HL-60 (cell line): ENCODE measurements at regions not wholly inside any gene's neighbourhood (a gene's known extent, or its start where the extent isn't known, plus 50 kb on each side); places are given as distances from the start of the nearest gene placed in this dataset.

Experiments
- DNase-seq, 2 experiments: peaks; one replicate each; pipeline ENCODE4 v3.0.0-alpha.2; 2010 to 2020; ENCODE audit warnings: low read depth in 1 of 2, low spot score in 1 of 2
- H3K27ac ChIP-seq: fragments of 250-450 bp; sonication (Bioruptor Pico); replicated peaks from 2 replicates; pipeline ENCODE4 v1.5.1; 2020; ENCODE audit warnings: mild to moderate bottlenecking, moderate library complexity
- H3K27me3 ChIP-seq: fragments of 250-450 bp; sonication (Bioruptor Pico); 2 replicates; pipeline ENCODE4 v1.5.1; 2021; ENCODE audit warnings: mild to moderate bottlenecking, moderate library complexity; ENCODE audit not compliant: insufficient read depth, poor library complexity, severe bottlenecking
- H3K4me3 ChIP-seq: replicated peaks from 2 replicates; pipeline ENCODE4 v1.5.1; 2011; ENCODE audit warnings: mild to moderate bottlenecking, control low read depth, low read length; ENCODE audit not compliant: insufficient read depth
- GABPA ChIP-seq: IDR thresholded peaks from 2 replicates; pipeline ENCODE4 v1.6.1; 2012; ENCODE audit warnings: low read depth
- POLR2AphosphoS5 ChIP-seq: IDR thresholded peaks from 2 replicates; pipeline ENCODE4 v1.6.1; 2012; ENCODE audit warnings: low read depth
- SPI1 ChIP-seq: IDR thresholded peaks from 2 replicates; pipeline ENCODE4 v1.6.1; 2012; ENCODE audit warnings: low read depth, mild to moderate bottlenecking, borderline replicate concordance
- TF ChIP-seq, protein P1 (sequence below): IDR thresholded peaks from one replicate; pipeline ENCODE4 v1.5.1; 2011; ENCODE audit warnings: low read length, control low read depth, inconsistent platforms; ENCODE audit not compliant: insufficient read depth
- TF ChIP-seq, protein P2 (sequence below): IDR thresholded peaks from 2 replicates; pipeline ENCODE4 v1.6.1; 2012; ENCODE audit warnings: low read depth; ENCODE audit not compliant: insufficient replicate concordance

DNA sequence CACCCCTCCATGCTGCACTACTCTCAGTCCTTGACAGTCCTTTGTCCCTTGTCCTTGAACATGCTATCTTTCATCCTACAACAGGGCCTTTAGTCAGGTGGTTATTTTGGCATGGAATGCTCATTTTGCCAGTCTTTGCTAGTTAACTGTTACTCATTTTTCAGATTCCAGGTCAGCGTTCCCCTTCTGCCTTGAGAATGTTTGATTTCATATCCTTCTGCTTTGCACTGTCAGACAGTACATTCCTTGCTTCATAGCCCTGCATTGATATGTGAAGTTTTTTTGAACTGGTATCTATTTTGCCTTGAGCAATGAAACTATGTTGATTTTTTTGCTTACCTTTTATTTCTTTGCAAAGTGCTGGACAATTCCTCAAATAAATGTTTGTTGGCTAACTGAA lies 638.2 kb upstream of the SEMA6A start:
- Histone ChIP-seq H3K27ac (no peak overlapping the region), H3K27me3 (no peaks in the 10 kb centered on the region), H3K4me3 (no peak overlapping the region)
- TF ChIP-seq GABPA (no peak), SPI1 (no peak), POLR2AphosphoS5 (no peak)
- TF ChIP-seq, protein P1, sequence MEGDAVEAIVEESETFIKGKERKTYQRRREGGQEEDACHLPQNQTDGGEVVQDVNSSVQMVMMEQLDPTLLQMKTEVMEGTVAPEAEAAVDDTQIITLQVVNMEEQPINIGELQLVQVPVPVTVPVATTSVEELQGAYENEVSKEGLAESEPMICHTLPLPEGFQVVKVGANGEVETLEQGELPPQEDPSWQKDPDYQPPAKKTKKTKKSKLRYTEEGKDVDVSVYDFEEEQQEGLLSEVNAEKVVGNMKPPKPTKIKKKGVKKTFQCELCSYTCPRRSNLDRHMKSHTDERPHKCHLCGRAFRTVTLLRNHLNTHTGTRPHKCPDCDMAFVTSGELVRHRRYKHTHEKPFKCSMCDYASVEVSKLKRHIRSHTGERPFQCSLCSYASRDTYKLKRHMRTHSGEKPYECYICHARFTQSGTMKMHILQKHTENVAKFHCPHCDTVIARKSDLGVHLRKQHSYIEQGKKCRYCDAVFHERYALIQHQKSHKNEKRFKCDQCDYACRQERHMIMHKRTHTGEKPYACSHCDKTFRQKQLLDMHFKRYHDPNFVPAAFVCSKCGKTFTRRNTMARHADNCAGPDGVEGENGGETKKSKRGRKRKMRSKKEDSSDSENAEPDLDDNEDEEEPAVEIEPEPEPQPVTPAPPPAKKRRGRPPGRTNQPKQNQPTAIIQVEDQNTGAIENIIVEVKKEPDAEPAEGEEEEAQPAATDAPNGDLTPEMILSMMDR, result no peak
- TF ChIP-seq, protein P2, sequence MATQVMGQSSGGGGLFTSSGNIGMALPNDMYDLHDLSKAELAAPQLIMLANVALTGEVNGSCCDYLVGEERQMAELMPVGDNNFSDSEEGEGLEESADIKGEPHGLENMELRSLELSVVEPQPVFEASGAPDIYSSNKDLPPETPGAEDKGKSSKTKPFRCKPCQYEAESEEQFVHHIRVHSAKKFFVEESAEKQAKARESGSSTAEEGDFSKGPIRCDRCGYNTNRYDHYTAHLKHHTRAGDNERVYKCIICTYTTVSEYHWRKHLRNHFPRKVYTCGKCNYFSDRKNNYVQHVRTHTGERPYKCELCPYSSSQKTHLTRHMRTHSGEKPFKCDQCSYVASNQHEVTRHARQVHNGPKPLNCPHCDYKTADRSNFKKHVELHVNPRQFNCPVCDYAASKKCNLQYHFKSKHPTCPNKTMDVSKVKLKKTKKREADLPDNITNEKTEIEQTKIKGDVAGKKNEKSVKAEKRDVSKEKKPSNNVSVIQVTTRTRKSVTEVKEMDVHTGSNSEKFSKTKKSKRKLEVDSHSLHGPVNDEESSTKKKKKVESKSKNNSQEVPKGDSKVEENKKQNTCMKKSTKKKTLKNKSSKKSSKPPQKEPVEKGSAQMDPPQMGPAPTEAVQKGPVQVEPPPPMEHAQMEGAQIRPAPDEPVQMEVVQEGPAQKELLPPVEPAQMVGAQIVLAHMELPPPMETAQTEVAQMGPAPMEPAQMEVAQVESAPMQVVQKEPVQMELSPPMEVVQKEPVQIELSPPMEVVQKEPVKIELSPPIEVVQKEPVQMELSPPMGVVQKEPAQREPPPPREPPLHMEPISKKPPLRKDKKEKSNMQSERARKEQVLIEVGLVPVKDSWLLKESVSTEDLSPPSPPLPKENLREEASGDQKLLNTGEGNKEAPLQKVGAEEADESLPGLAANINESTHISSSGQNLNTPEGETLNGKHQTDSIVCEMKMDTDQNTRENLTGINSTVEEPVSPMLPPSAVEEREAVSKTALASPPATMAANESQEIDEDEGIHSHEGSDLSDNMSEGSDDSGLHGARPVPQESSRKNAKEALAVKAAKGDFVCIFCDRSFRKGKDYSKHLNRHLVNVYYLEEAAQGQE, result no peak
- DNase-seq, result no peak

DNA sequence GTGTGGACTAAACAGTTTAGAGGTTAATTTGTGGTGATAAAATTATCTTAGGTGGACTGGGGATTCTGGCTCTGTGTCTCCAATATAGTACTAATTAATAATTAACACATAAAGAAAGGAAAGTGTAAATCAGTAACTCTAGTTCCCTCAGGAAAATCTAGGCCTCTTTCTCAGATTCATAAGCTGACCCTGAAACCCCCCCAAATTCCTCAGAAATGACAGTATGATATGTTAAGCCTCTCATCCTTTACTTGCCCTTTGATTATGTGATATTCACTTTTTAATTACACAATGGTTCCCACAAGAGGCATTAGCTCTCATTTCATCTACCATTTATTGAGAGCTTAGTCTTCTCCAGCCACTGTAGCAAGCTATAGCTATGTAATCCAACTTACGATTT lies 636.2 kb upstream of the SEMA6A start:
- H3K27me3 ChIP-seq, result no peaks in the 10 kb centered on the region
- H3K27ac ChIP-seq, result no peak overlapping the region
- TF ChIP-seq, protein P1, result no peak
- no peak for TF ChIP-seq POLR2AphosphoS5
- no peak for TF ChIP-seq GABPA
- TF ChIP-seq SPI1, result no peak
- TF ChIP-seq, protein P2, result no peak
- no peak for DNase-seq
- no peak overlapping the region for H3K4me3 ChIP-seq

DNA sequence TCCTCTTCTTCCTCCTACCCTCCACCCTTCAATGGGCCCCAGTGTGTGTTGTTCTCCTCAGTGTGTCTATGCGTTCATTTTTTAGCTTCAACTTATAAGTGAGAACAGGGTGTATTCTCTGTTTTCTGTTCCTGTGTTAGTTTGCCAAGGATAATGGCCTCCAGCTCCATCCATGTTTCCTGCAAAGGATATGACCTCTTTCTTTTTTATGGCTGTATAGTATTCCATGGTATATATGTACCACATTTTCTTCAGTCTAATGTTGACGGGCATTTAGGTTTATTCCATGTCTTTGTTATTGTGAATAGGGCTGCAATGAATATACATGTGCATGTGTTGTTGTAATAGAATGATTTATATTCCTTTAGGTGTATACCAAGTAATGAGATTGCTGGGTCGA lies 634.9 kb upstream of the SEMA6A start:
- no peaks in the 10 kb centered on the region for H3K27me3 ChIP-seq
- no peak for DNase-seq
- no peak overlapping the region for H3K4me3 ChIP-seq
- no peak for TF ChIP-seq POLR2AphosphoS5
- no peak for TF ChIP-seq GABPA
- no peak for TF ChIP-seq SPI1
- TF ChIP-seq, protein P1, result no peak
- TF ChIP-seq, protein P2, result no peak
- no peak overlapping the region for H3K27ac ChIP-seq
